Anterior cingulate cortex (tissue), 58 donors: ENCODE measurements at regions not wholly inside any gene's neighbourhood (a gene's known extent, or its start where the extent isn't known, plus 50 kb on each side); places are given as distances from the start of the nearest gene placed in this dataset.

Experiments
- DNase-seq, 58 donors: peaks; one replicate each; lab custom pipeline; 2025; lab: John Stamatoyannopoulos, UW

- no peak for DNase-seq
These were observed 447.9 kb downstream of the HAPSTR1 start for GRCh38 chr16:9539346-9539745.

- no peak for DNase-seq
These were observed 450.3 kb downstream of the HAPSTR1 start for GRCh38 chr16:9541723-9542122.

- no peak for DNase-seq
These were observed 450.8 kb downstream of the HAPSTR1 start for GRCh38 chr16:9542165-9542755.

- no peak for DNase-seq
These were observed 454.3 kb downstream of the HAPSTR1 start for GRCh38 chr16:9545522-9546437.

GRCh38 chr16:9546438-9546786 lies 455.0 kb downstream of the HAPSTR1 start:
- no peak for DNase-seq

- no peak for DNase-seq
These were observed 458.0 kb downstream of the HAPSTR1 start for GRCh38 chr16:9549487-9549886.

- no peak for DNase-seq
These were observed 463.6 kb downstream of the HAPSTR1 start for GRCh38 chr16:9555051-9555450.

GRCh38 chr16:9556949-9557665 lies 465.7 kb downstream of the HAPSTR1 start:
- no peak for DNase-seq

GRCh38 chr16:9557713-9558112 lies 466.3 kb downstream of the HAPSTR1 start:
- DNase-seq: no peak

GRCh38 chr16:9566099-9566498 lies 474.7 kb downstream of the HAPSTR1 start:
- DNase-seq: no peak

- DNase-seq: no peak
These were observed 476.2 kb downstream of the HAPSTR1 start for GRCh38 chr16:9567666-9568065.

- no peak for DNase-seq
These were observed 476.8 kb downstream of the HAPSTR1 start for GRCh38 chr16:9568261-9568660.

GRCh38 chr16:9570521-9570920 lies 479.1 kb downstream of the HAPSTR1 start:
- no peak for DNase-seq

- no peak for DNase-seq
These were observed 487.0 kb downstream of the HAPSTR1 start for GRCh38 chr16:9578459-9578858.

GRCh38 chr16:9580025-9580424 lies 488.6 kb downstream of the HAPSTR1 start:
- DNase-seq: no peak

- no peak for DNase-seq
These were observed 502.0 kb downstream of the HAPSTR1 start for GRCh38 chr16:9593440-9593839.

- no peak for DNase-seq
These were observed 502.6 kb downstream of the HAPSTR1 start for GRCh38 chr16:9594047-9594446.

GRCh38 chr16:9594946-9595345 lies 503.5 kb downstream of the HAPSTR1 start:
- no peak for DNase-seq

- DNase-seq: no peak
These were observed 503.9 kb downstream of the HAPSTR1 start for GRCh38 chr16:9595393-9595792.

GRCh38 chr16:9596788-9597187 lies 505.3 kb downstream of the HAPSTR1 start:
- no peak for DNase-seq

- peak in 35 of 58 donors; percentile 0 to 86 (median 24) for DNase-seq
These were observed 506.7 kb downstream of the HAPSTR1 start for GRCh38 chr16:9597967-9598730.
